ENCODE measurements at regions not wholly inside any gene's neighbourhood (a gene's known extent, or its start where the extent isn't known, plus 50 kb on each side); places are given as distances from the start of the nearest gene placed in this dataset.
A peak's percentile ranks its signal among the peaks of the same experiment; 100 is the strongest.
"Not testable (repeated sequence)": the region's sequence is repeated elsewhere in the genome, so short reads cannot be mapped to it uniquely, and the experiment has no call there.

- no peak overlapping the region for H3K4me3 ChIP-seq (ENCODE audit: low read length)
Observed at GRCh38 chr6:43934183-43934802, 164.3 kb downstream of the VEGFA start.

GRCh38 chr6:43933148-43933885, 163.3 kb downstream of the VEGFA start:
- H3K4me3 ChIP-seq (ENCODE audit: low read length): no peak overlapping the region

More at GRCh38 chr6:43934183-43934802, 164.3 kb downstream of the VEGFA start:
- no peak for DNase-seq (ENCODE audit: low read depth, low spot score)

GRCh38 chr6:43932259-43933147, 162.5 kb downstream of the VEGFA start:
- no peak overlapping the region for H3K4me3 ChIP-seq (ENCODE audit: low read length)
- DNase-seq (ENCODE audit: low read depth, low spot score): no peak

More at GRCh38 chr6:43933148-43933885, 163.3 kb downstream of the VEGFA start:
- no peak for DNase-seq (ENCODE audit: low read depth, low spot score)

GRCh38 chr6:43931201-43931600, 161.2 kb downstream of the VEGFA start:
- H3K4me3 ChIP-seq (ENCODE audit: low read length): no peak overlapping the region
- no peak for DNase-seq (ENCODE audit: low read depth, low spot score)

GRCh38 chr6:43930440-43931154, 160.6 kb downstream of the VEGFA start:
- no peak for DNase-seq (ENCODE audit: low read depth, low spot score)
- no peak overlapping the region for H3K4me3 ChIP-seq (ENCODE audit: low read length)

- DNase-seq (ENCODE audit: low read depth, low spot score): no peak
- no peak overlapping the region for H3K4me3 ChIP-seq (ENCODE audit: low read length)
Observed at GRCh38 chr6:43929511-43929910, 159.5 kb downstream of the VEGFA start.

- DNase-seq (ENCODE audit: low read depth, low spot score): no peak
- no peak overlapping the region for H3K4me3 ChIP-seq (ENCODE audit: low read length)
Observed at GRCh38 chr6:43927532-43928210, 157.7 kb downstream of the VEGFA start.

- H3K4me3 ChIP-seq (ENCODE audit: low read length): no peak overlapping the region
- no peak for DNase-seq (ENCODE audit: low read depth, low spot score)
Observed at GRCh38 chr6:43926634-43927531, 156.9 kb downstream of the VEGFA start.

- H3K4me3 ChIP-seq (ENCODE audit: low read length); DNase-seq (ENCODE audit: low read depth, low spot score): not testable (repeated sequence)
Observed at GRCh38 chr6:43925636-43926139, 155.7 kb downstream of the VEGFA start.

- peak; percentile 64 for DNase-seq (ENCODE audit: low read depth, low spot score)
- no peak overlapping the region for H3K4me3 ChIP-seq (ENCODE audit: low read length)
Observed at GRCh38 chr6:43924222-43924702, 154.3 kb downstream of the VEGFA start.

GRCh38 chr6:43923376-43924221, 153.6 kb downstream of the VEGFA start:
- no peak for DNase-seq (ENCODE audit: low read depth, low spot score)
- H3K4me3 ChIP-seq (ENCODE audit: low read length): peak overlapping the region; percentile 11; the same call in 1 of the 2 replicates

- no peak for DNase-seq (ENCODE audit: low read depth, low spot score)
- H3K4me3 ChIP-seq (ENCODE audit: low read length): no peak overlapping the region
Observed at GRCh38 chr6:43922426-43923375, 152.7 kb downstream of the VEGFA start.

- DNase-seq (ENCODE audit: low read depth, low spot score): no peak
- no peak overlapping the region for H3K4me3 ChIP-seq (ENCODE audit: low read length)
Observed at GRCh38 chr6:43921548-43922425, 151.8 kb downstream of the VEGFA start.

GRCh38 chr6:43921039-43921438, 151.0 kb downstream of the VEGFA start:
- H3K4me3 ChIP-seq (ENCODE audit: low read length): no peak overlapping the region
- DNase-seq (ENCODE audit: low read depth, low spot score): no peak
